ENCODE measurements at regions not wholly inside any gene's neighbourhood (a gene's known extent, or its start where the extent isn't known, plus 50 kb on each side); places are given as distances from the start of the nearest gene placed in this dataset.

- TF ChIP-seq POLR2A (IDR thresholded peaks at IDR 0.05; ENCODE audit: low read length) (no peak), GATA1 (IDR thresholded peaks at IDR 0.05; ENCODE audit: low read depth, low read length) (no peak)
These were observed 385.8 kb downstream of the ZEB2 start for GRCh38 chr2:144133936-144134665.

All from erythroblast (primary cell).